BJ (cell line): ENCODE measurements at regions not wholly inside any gene's neighbourhood (a gene's known extent, or its start where the extent isn't known, plus 50 kb on each side); places are given as distances from the start of the nearest gene placed in this dataset.

Source experiments
- CTCF ChIA-PET: fragments of 350-600 bp; formaldehyde crosslinking; extraction: SDS; loops from one replicate; lab custom pipeline; 2021; ENCODE audit warnings: antibody characterized with exemption, inconsistent platforms; lab: Yijun Ruan, JAX
- POLR2A ChIA-PET: fragments of 300-600 bp; sonication (Branson Sonifier 250); formaldehyde crosslinking; extraction: SDS; loops from one replicate; lab custom pipeline; 2021; ENCODE audit warnings: antibody characterized with exemption; lab: Charles Lee
- DNase-seq: peaks from one replicate; pipeline ENCODE4 v3.0.0-alpha.2; 2011; ENCODE audit warnings: low read depth
- H3K27me3 ChIP-seq: 2 replicates; pipeline ENCODE4 v1.6.0; 2011; ENCODE audit warnings: low read length; ENCODE audit not compliant: control insufficient read depth, insufficient read depth
- H3K36me3 ChIP-seq: 2 replicates; pipeline ENCODE4 v1.5.1; 2011; ENCODE audit warnings: low read length; ENCODE audit not compliant: control insufficient read depth, insufficient read depth
- H3K4me3 ChIP-seq: 2 replicates; pipeline ENCODE4 v1.5.1; 2011; ENCODE audit warnings: low read depth, mild to moderate bottlenecking, control low read depth, low read length
- CTCF ChIP-seq: IDR thresholded peaks from 2 replicates; pipeline ENCODE4 v1.5.1; 2011; ENCODE audit warnings: low read depth, mild to moderate bottlenecking, control low read depth, inconsistent platforms, low read length, moderate library complexity; ENCODE audit not compliant: insufficient read depth

GRCh38 chr1:71154429-71154828 is 73.6 kb upstream of the ZRANB2 start:
- no peak for DNase-seq
- H3K4me3 ChIP-seq: no peak overlapping the region
- ChIA-PET POLR2A (no interaction called here), CTCF (no interaction called here)
- TF ChIP-seq CTCF: no peak
- H3K27me3 ChIP-seq: no peaks in the 10 kb centered on the region
- H3K36me3 ChIP-seq: no peaks in the 10 kb centered on the region

DNA sequence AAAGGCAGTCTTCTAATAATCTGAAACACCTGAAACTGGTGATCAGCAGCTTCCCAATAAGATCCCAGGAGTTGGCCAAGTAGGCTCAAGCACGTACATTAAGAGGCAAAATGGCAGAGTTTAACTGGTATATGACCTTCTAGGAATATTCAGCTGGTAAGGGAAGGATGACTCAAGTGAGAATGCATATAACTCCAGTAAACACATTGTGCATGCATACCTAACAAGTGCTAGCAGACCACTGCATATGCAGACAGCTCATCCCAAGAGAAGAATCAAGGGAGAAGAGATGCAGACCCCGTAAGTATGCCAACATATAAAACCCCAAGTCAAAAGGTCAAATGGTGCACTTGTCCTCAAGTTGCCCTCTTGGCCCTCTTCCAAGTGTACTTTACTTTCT is 73.0 kb upstream of the ZRANB2 start:
- POLR2A ChIA-PET: no interaction called here
- no peak for TF ChIP-seq CTCF
- CTCF ChIA-PET: interaction anchor here (1.1 kb wide), 1 partner anchor 8 kb away, joined by 3 read pairs; no protein-coding TSS in a partner anchor
- H3K36me3 ChIP-seq: no peaks in the 10 kb centered on the region
- no peak for DNase-seq
- H3K27me3 ChIP-seq: no peaks in the 10 kb centered on the region
- no peak overlapping the region for H3K4me3 ChIP-seq

GRCh38 chr1:71147637-71148360 is 67.0 kb upstream of the ZRANB2 start:
- Histone ChIP-seq H3K36me3 (no peaks in the 10 kb centered on the region), H3K4me3 (no peak overlapping the region), H3K27me3 (no peaks in the 10 kb centered on the region)
- ChIA-PET POLR2A (no interaction called here), CTCF (no interaction called here)
- no peak for TF ChIP-seq CTCF
- DNase-seq: no peak

DNA sequence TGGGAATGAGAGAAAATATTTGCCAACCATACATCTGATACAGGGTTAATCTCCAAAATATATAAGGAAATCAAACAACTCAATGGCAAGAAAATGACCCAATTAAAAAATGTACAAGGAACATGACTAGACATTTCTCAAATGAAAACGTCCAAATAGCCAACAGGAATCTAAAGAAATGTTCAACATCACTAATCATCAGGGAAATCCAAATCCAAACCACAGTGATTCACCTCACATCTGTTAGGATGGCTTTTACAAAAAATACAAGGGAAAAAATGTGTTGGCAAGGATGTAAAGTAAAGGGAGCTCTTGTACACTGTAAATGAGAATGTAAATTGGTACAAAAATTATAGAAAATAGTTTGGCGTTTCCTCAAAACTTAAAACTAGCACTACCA is 54.7 kb upstream of the ZRANB2 start:
- TF ChIP-seq CTCF: no peak
- H3K27me3 ChIP-seq: no peaks in the 10 kb centered on the region
- H3K36me3 ChIP-seq: no peaks in the 10 kb centered on the region
- no peak overlapping the region for H3K4me3 ChIP-seq
- ChIA-PET POLR2A (no interaction called here), CTCF (no interaction called here)
- DNase-seq: no peak
